Fibroblast of lung (primary cell): ENCODE measurements at regions not wholly inside any gene's neighbourhood (a gene's known extent, or its start where the extent isn't known, plus 50 kb on each side); places are given as distances from the start of the nearest gene placed in this dataset.

Experiments
- EZH2 ChIP-seq: IDR thresholded peaks from 2 replicates; pipeline ENCODE4 v1.5.1; 2012; ENCODE audit warnings: low read length, control low read depth, mild to moderate bottlenecking; ENCODE audit errors: missing control alignments
- TF ChIP-seq, protein P1 (sequence below), 2 donors: IDR thresholded peaks in 1 of 2; conservative IDR thresholded peaks in 1 of 2; 1 replicate in 1 of 2; 2 replicates in 1 of 2; pipeline ENCODE4 v1.5.1; 2011 to 2012; ENCODE audit warnings: low read length in 2 of 2, control low read depth in 1 of 2, inconsistent platforms in 1 of 2, low read depth in 1 of 2, mild to moderate bottlenecking in 1 of 2

DNA sequence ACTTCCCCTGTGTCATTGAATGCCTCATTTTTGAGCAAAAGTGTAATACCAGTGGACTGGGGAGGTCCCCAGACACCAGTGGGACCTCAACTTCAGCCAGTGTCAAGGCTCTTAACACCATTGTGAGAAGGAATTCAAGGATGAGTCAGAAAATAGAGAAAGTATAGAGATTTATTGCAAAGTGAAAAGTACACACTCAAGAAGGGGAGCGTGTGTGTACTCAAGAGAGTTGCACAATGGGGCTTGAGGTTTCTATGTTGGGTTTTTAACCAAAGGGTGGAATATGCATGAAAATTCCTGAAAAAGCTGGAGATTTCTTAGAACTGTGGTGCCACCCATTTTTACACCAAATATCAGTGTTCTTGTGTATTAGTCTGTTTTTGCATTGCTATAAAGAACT, 81.9 kb downstream of the ADCYAP1 start:
- TF ChIP-seq EZH2: no peak
- TF ChIP-seq, protein P1, sequence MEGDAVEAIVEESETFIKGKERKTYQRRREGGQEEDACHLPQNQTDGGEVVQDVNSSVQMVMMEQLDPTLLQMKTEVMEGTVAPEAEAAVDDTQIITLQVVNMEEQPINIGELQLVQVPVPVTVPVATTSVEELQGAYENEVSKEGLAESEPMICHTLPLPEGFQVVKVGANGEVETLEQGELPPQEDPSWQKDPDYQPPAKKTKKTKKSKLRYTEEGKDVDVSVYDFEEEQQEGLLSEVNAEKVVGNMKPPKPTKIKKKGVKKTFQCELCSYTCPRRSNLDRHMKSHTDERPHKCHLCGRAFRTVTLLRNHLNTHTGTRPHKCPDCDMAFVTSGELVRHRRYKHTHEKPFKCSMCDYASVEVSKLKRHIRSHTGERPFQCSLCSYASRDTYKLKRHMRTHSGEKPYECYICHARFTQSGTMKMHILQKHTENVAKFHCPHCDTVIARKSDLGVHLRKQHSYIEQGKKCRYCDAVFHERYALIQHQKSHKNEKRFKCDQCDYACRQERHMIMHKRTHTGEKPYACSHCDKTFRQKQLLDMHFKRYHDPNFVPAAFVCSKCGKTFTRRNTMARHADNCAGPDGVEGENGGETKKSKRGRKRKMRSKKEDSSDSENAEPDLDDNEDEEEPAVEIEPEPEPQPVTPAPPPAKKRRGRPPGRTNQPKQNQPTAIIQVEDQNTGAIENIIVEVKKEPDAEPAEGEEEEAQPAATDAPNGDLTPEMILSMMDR (conservative IDR thresholded peaks at IDR 0.05 in 1 of 2, IDR thresholded peaks at IDR 0.05 in 1 of 2; ENCODE audit: low read depth in 1 of 2, low read length in 2 of 2): no peak
